B cell (primary cell): ENCODE measurements at regions not wholly inside any gene's neighbourhood (a gene's known extent, or its start where the extent isn't known, plus 50 kb on each side); places are given as distances from the start of the nearest gene placed in this dataset.

Experiments
- ATAC-seq: fragments of 200-7000 bp; cut with Tn5 transposase; one replicate; pipeline ENCODE4 v1.10.0; 2021; ENCODE audit warnings: low read depth, mild to moderate bottlenecking, moderate number of reproducible peaks, moderate library complexity
- CTCF ChIA-PET: fragments of 350-600 bp; sonication (Branson Sonifier 250); formaldehyde crosslinking; loops from one replicate; lab custom pipeline; 2021; ENCODE audit warnings: antibody characterized with exemption, inconsistent platforms; lab: Charles Lee
- POLR2A ChIA-PET: fragments of 350-600 bp; sonication (Branson Sonifier 250); formaldehyde crosslinking; loops from one replicate; lab custom pipeline; 2021; ENCODE audit warnings: antibody characterized with exemption; lab: Charles Lee
- DNase-seq: peaks from one replicate; pipeline ENCODE4 v3.0.0; 2013
- H2AFZ ChIP-seq: 2 replicates; pipeline ENCODE4 v1.6.1; 2012; ENCODE audit warnings: mild to moderate bottlenecking, low read depth, low read length; ENCODE audit not compliant: insufficient read depth, poor library complexity, severe bottlenecking
- H3K27ac ChIP-seq, 2 donors: 1 replicate in 1 of 2; 2 replicates in 1 of 2; pipeline ENCODE4 v1.5.1; 2012 to 2013; ENCODE audit warnings: low read length in 2 of 2, mild to moderate bottlenecking in 2 of 2, moderate library complexity in 1 of 2
- H3K27me3 ChIP-seq, 4 experiments: fragments of 200-600 bp in 1 of 4; sonication (generic) in 1 of 4; replicated peaks in 1 of 4; 1 replicate in 2 of 4; 2 replicates in 2 of 4; pipeline versions ENCODE4 v1.6.1 to v1.7.0; 2013 to 2016; ENCODE audit warnings: low read length in 3 of 4, mild to moderate bottlenecking in 2 of 4, mixed read lengths in 1 of 4, moderate library complexity in 1 of 4; ENCODE audit not compliant: insufficient read depth in 4 of 4, control insufficient read depth in 3 of 4; ENCODE audit errors: control extremely low read depth in 1 of 4
- H3K36me3 ChIP-seq, 2 experiments: replicated peaks in 1 of 2; 1 replicate in 1 of 2; 2 replicates in 1 of 2; pipeline versions ENCODE4 v1.6.1 to v1.7.1; 2013; ENCODE audit warnings: low read length in 1 of 2; ENCODE audit not compliant: insufficient read depth in 2 of 2, control insufficient read depth in 1 of 2; ENCODE audit errors: control extremely low read depth in 1 of 2, extremely low read depth in 1 of 2
- H3K4me1 ChIP-seq, 2 donors: fragments of 200-600 bp in 1 of 2; sonication (generic) in 1 of 2; 1 replicate in 1 of 2; 2 replicates in 1 of 2; pipeline versions ENCODE4 v1.5.1 to v1.6.1; 2013 to 2017; ENCODE audit warnings: low read length in 2 of 2; ENCODE audit not compliant: control insufficient read depth in 2 of 2, insufficient read depth in 2 of 2
- H3K4me2 ChIP-seq: replicated peaks from 2 replicates; pipeline ENCODE3; 2012; ENCODE audit warnings: mild to moderate bottlenecking, low read depth, low read length; ENCODE audit not compliant: poor library complexity, severe bottlenecking
- H3K4me3 ChIP-seq, 5 experiments: fragments of 200-600 bp in 1 of 5; sonication (generic) in 1 of 5; 1 replicate in 3 of 5; 2 replicates in 2 of 5; pipeline versions ENCODE4 v1.5.1 to v1.7.0; 2011 to 2016; ENCODE audit warnings: low read length in 4 of 5, mild to moderate bottlenecking in 4 of 5, low read depth in 2 of 5, control low read depth in 1 of 5, moderate library complexity in 1 of 5; ENCODE audit not compliant: insufficient read depth in 1 of 5; ENCODE audit errors: control extremely low read depth in 1 of 5, extremely low read depth in 1 of 5
- H3K79me2 ChIP-seq: fragments of 200-600 bp; sonication (generic); one replicate; pipeline ENCODE4 v1.6.0; 2016; ENCODE audit warnings: low read length; ENCODE audit not compliant: control insufficient read depth, insufficient read depth
- H3K9ac ChIP-seq: fragments of 200-600 bp; sonication (generic); 2 replicates; pipeline ENCODE4 v1.6.1; 2017; ENCODE audit warnings: mild to moderate bottlenecking, low read length, moderate library complexity
- H3K9me3 ChIP-seq, 3 donors: one replicate each; pipeline versions ENCODE4 v1.6.1 to v1.7.1; 2013; ENCODE audit warnings: low read length in 2 of 3; ENCODE audit not compliant: control insufficient read depth in 2 of 3, insufficient read depth in 1 of 3; ENCODE audit errors: control extremely low read depth in 1 of 3
- H4K20me1 ChIP-seq: 2 replicates; pipeline ENCODE4 v1.6.0; 2012; ENCODE audit warnings: mild to moderate bottlenecking, low read length; ENCODE audit not compliant: insufficient read depth, control insufficient read depth, poor library complexity, severe bottlenecking
- H3K27ac Mint-ChIP-seq: one replicate; pipeline ENCODE4 v1.8.0; 2021; ENCODE audit warnings: mixed read lengths
- H3K27me3 Mint-ChIP-seq: one replicate; pipeline ENCODE4 v1.8.0; 2021; ENCODE audit warnings: mixed read lengths
- H3K4me1 Mint-ChIP-seq: one replicate; pipeline ENCODE4 v1.8.0; 2021; ENCODE audit warnings: mixed read lengths
- H3K4me3 Mint-ChIP-seq: one replicate; pipeline ENCODE4 v1.8.0; 2021; ENCODE audit warnings: mixed read lengths
- H3K9me3 Mint-ChIP-seq: one replicate; pipeline ENCODE4 v1.8.0; 2022; ENCODE audit warnings: mixed read lengths; ENCODE audit not compliant: insufficient read depth
- EZH2 ChIP-seq: IDR thresholded peaks from 2 replicates; pipeline ENCODE4 v1.6.1; 2012; ENCODE audit warnings: borderline replicate concordance, low read depth, mild to moderate bottlenecking, moderate library complexity, low read length; ENCODE audit not compliant: insufficient read depth, poor library complexity, severe bottlenecking
- WGBS: methylation state at CpG from one replicate; pipeline ENCODE4 v1.1.5; 2013; ENCODE audit warnings: missing lambda C conversion rate; ENCODE audit not compliant: insufficient coverage; 5-methylcytosine and 5-hydroxymethylcytosine counted together
- intact Hi-C: fragments of 100-400 bp; cut with micrococcal nuclease; formaldehyde crosslinking; loops from one replicate; pipeline ENCODE4 v1.10.0; 2022
- TF ChIP-seq, protein P1 (sequence below): fragments of 200-600 bp; IDR thresholded peaks from one replicate; pipeline ENCODE4 v1.8.0; 2022; ENCODE audit warnings: antibody characterized with exemption, mild to moderate bottlenecking

GRCh38 chr1:29544406-29544805 lies 308.1 kb downstream of the PTPRU start:
- DNase-seq (no peak), ATAC-seq (no peak)
- no peak overlapping the region for H2AFZ ChIP-seq
- peaks cover 5% of the 10 kb centered on the region for H3K9me3 Mint-ChIP-seq
- no peaks in the 10 kb centered on the region for H3K36me3 ChIP-seq
- H3K4me2 ChIP-seq: no peak overlapping the region
- intact Hi-C loops: no loop called here
- no peak overlapping the region for H3K4me3 ChIP-seq
- ChIA-PET POLR2A (no interaction called here), CTCF (no interaction called here)
- H3K4me1 ChIP-seq: no peaks in the 10 kb centered on the region
- H3K79me2 ChIP-seq: no peaks in the 10 kb centered on the region
- peaks cover 0 to 11% (median 0%) of the 10 kb centered on the region in 3 donors for H3K9me3 ChIP-seq
- no peaks in the 10 kb centered on the region for H3K4me1 Mint-ChIP-seq
- TF ChIP-seq, protein P1, sequence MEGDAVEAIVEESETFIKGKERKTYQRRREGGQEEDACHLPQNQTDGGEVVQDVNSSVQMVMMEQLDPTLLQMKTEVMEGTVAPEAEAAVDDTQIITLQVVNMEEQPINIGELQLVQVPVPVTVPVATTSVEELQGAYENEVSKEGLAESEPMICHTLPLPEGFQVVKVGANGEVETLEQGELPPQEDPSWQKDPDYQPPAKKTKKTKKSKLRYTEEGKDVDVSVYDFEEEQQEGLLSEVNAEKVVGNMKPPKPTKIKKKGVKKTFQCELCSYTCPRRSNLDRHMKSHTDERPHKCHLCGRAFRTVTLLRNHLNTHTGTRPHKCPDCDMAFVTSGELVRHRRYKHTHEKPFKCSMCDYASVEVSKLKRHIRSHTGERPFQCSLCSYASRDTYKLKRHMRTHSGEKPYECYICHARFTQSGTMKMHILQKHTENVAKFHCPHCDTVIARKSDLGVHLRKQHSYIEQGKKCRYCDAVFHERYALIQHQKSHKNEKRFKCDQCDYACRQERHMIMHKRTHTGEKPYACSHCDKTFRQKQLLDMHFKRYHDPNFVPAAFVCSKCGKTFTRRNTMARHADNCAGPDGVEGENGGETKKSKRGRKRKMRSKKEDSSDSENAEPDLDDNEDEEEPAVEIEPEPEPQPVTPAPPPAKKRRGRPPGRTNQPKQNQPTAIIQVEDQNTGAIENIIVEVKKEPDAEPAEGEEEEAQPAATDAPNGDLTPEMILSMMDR: no peak
- TF ChIP-seq EZH2: no peak
- H3K27me3 ChIP-seq: no peaks in the 10 kb centered on the region
- H3K27ac Mint-ChIP-seq: no peak overlapping the region
- 50% methylated on average over 1 of the region's 1 CpG for WGBS
- no peaks in the 10 kb centered on the region for H4K20me1 ChIP-seq
- H3K27ac ChIP-seq: no peak overlapping the region
- H3K9ac ChIP-seq: no peak overlapping the region
- H3K27me3 Mint-ChIP-seq: no peaks in the 10 kb centered on the region
- H3K4me3 Mint-ChIP-seq: no peak overlapping the region

- Mint-ChIP-seq H3K27me3 (no peaks in the 10 kb centered on the region), H3K27ac (no peak overlapping the region), H3K9me3 (peaks cover 5% of the 10 kb centered on the region), H3K4me1 (no peaks in the 10 kb centered on the region), H3K4me3 (no peak overlapping the region)
- no peaks in the 10 kb centered on the region for H4K20me1 ChIP-seq
- intact Hi-C loops: no loop called here
- no peak overlapping the region for H3K4me3 ChIP-seq
- H3K9me3 ChIP-seq: peaks cover 0 to 11% (median 0%) of the 10 kb centered on the region in 3 donors
- no peaks in the 10 kb centered on the region for H3K27me3 ChIP-seq
- 82% methylated on average over 6 of the region's 6 CpGs for WGBS
- DNase-seq (no peak), ATAC-seq (no peak)
- POLR2A ChIA-PET: no interaction called here
- H3K4me2 ChIP-seq: no peak overlapping the region
- CTCF ChIA-PET: no interaction called here
- TF ChIP-seq, protein P1: no peak
- TF ChIP-seq EZH2: no peak
- no peaks in the 10 kb centered on the region for H3K4me1 ChIP-seq
- H3K79me2 ChIP-seq: no peaks in the 10 kb centered on the region
- H2AFZ ChIP-seq: no peak overlapping the region
- H3K36me3 ChIP-seq: no peaks in the 10 kb centered on the region
- H3K9ac ChIP-seq: no peak overlapping the region
- H3K27ac ChIP-seq: no peak overlapping the region
These were observed 307.3 kb downstream of the PTPRU start for GRCh38 chr1:29543586-29543985.
